ENCODE measurements at regions not wholly inside any gene's neighbourhood (a gene's known extent, or its start where the extent isn't known, plus 50 kb on each side); places are given as distances from the start of the nearest gene placed in this dataset.

DNA sequence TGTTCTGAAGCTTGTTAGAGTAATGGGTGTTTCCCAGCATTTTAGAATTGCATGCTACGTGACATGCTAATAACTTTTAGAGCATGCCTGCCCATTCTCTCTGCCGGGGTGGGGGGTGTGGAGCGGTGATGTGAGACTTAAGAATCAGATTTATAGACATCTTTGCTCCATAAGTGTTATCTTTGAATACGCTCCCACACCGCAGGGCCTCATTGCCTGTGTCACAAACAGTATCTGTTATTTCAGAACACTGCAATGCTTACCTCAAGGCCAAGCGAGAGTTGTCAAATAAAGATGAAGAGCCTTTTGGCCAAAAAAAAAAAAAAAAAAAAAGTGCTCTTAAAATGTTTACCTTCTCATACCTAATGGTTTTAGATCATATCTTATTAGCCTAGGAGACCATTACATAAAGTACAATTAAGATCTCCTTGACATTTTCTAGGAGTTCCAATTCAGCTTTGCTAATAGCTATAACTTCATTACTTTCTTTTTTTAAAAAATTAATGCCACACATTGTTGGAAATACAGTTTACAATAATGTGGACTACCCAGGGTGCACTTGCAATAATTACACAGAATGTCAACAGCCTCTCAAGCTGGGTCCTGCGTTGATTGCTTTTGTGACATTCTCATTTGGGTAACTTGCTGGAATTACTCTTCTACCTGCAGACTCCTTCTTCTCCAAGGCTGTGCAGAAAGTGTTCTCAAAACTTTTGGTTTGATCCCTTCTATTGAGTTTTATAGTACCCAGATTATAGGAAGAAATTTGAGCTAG lies 525.3 kb downstream of the KLF12 start (continued):
- TF ChIP-seq, protein P1, sequence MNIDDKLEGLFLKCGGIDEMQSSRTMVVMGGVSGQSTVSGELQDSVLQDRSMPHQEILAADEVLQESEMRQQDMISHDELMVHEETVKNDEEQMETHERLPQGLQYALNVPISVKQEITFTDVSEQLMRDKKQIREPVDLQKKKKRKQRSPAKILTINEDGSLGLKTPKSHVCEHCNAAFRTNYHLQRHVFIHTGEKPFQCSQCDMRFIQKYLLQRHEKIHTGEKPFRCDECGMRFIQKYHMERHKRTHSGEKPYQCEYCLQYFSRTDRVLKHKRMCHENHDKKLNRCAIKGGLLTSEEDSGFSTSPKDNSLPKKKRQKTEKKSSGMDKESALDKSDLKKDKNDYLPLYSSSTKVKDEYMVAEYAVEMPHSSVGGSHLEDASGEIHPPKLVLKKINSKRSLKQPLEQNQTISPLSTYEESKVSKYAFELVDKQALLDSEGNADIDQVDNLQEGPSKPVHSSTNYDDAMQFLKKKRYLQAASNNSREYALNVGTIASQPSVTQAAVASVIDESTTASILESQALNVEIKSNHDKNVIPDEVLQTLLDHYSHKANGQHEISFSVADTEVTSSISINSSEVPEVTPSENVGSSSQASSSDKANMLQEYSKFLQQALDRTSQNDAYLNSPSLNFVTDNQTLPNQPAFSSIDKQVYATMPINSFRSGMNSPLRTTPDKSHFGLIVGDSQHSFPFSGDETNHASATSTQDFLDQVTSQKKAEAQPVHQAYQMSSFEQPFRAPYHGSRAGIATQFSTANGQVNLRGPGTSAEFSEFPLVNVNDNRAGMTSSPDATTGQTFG (tag by site-specific recombination; IDR thresholded peaks at IDR 0.05; ENCODE audit: borderline replicate concordance): no peak
- TF ChIP-seq ZBTB21 (tag by site-specific recombination; IDR thresholded peaks at IDR 0.05) (no peak), ZNF114 (tag by site-specific recombination; IDR thresholded peaks at IDR 0.05) (no peak), ZNF266 (tag by site-specific recombination; IDR thresholded peaks at IDR 0.05; ENCODE audit: low read depth) (no peak), ZNF23 (tag by site-specific recombination; IDR thresholded peaks at IDR 0.05; ENCODE audit: borderline replicate concordance) (no peak), ZNF404 (tag by site-specific recombination; IDR thresholded peaks at IDR 0.05) (no peak), GLIS2 (tag by site-specific recombination; IDR thresholded peaks at IDR 0.05) (no peak), ZNF19 (tag by site-specific recombination; IDR thresholded peaks at IDR 0.05; ENCODE audit: low read depth) (no peak), ZNF596 (tag by site-specific recombination; IDR thresholded peaks at IDR 0.05) (peak; percentile 24; the same call in 1 of the 2 replicates), KLF10 (tag by site-specific recombination; IDR thresholded peaks at IDR 0.05) (no peak; the same call in 1 of the 2 replicates), ZSCAN30 (tag by site-specific recombination; IDR thresholded peaks at IDR 0.05) (no peak), ZNF707 (tag by site-specific recombination; IDR thresholded peaks at IDR 0.05) (no peak), ZNF433 (tag by site-specific recombination; IDR thresholded peaks at IDR 0.05; ENCODE audit: low read depth) (no peak), ZNF585B (tag by site-specific recombination; IDR thresholded peaks at IDR 0.05) (no peak), ZNF394 (tag by site-specific recombination; IDR thresholded peaks at IDR 0.05; ENCODE audit: borderline replicate concordance) (no peak), ZNF747 (tag by site-specific recombination; IDR thresholded peaks at IDR 0.05) (no peak), ZNF785 (tag by site-specific recombination; IDR thresholded peaks at IDR 0.05) (no peak), ZNF843 (tag by site-specific recombination; IDR thresholded peaks at IDR 0.05) (peak; percentile 66; the same call in 1 of the 2 replicates), ZNF155 (tag by site-specific recombination; IDR thresholded peaks at IDR 0.05) (no peak), ZNF660 (tag by site-specific recombination; IDR thresholded peaks at IDR 0.05) (no peak)
- TF ChIP-seq, protein P2, sequence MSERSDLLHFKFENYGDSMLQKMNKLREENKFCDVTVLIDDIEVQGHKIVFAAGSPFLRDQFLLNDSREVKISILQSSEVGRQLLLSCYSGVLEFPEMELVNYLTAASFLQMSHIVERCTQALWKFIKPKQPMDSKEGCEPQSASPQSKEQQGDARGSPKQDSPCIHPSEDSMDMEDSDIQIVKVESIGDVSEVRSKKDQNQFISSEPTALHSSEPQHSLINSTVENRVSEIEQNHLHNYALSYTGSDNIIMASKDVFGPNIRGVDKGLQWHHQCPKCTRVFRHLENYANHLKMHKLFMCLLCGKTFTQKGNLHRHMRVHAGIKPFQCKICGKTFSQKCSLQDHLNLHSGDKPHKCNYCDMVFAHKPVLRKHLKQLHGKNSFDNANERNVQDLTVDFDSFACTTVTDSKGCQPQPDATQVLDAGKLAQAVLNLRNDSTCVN (tag by site-specific recombination; optimal IDR thresholded peaks at IDR 0.05): no peak
- TF ChIP-seq, protein P3, sequence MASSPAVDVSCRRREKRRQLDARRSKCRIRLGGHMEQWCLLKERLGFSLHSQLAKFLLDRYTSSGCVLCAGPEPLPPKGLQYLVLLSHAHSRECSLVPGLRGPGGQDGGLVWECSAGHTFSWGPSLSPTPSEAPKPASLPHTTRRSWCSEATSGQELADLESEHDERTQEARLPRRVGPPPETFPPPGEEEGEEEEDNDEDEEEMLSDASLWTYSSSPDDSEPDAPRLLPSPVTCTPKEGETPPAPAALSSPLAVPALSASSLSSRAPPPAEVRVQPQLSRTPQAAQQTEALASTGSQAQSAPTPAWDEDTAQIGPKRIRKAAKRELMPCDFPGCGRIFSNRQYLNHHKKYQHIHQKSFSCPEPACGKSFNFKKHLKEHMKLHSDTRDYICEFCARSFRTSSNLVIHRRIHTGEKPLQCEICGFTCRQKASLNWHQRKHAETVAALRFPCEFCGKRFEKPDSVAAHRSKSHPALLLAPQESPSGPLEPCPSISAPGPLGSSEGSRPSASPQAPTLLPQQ (tag by site-specific recombination; IDR thresholded peaks at IDR 0.05): no peak
- TF ChIP-seq, protein P4, sequence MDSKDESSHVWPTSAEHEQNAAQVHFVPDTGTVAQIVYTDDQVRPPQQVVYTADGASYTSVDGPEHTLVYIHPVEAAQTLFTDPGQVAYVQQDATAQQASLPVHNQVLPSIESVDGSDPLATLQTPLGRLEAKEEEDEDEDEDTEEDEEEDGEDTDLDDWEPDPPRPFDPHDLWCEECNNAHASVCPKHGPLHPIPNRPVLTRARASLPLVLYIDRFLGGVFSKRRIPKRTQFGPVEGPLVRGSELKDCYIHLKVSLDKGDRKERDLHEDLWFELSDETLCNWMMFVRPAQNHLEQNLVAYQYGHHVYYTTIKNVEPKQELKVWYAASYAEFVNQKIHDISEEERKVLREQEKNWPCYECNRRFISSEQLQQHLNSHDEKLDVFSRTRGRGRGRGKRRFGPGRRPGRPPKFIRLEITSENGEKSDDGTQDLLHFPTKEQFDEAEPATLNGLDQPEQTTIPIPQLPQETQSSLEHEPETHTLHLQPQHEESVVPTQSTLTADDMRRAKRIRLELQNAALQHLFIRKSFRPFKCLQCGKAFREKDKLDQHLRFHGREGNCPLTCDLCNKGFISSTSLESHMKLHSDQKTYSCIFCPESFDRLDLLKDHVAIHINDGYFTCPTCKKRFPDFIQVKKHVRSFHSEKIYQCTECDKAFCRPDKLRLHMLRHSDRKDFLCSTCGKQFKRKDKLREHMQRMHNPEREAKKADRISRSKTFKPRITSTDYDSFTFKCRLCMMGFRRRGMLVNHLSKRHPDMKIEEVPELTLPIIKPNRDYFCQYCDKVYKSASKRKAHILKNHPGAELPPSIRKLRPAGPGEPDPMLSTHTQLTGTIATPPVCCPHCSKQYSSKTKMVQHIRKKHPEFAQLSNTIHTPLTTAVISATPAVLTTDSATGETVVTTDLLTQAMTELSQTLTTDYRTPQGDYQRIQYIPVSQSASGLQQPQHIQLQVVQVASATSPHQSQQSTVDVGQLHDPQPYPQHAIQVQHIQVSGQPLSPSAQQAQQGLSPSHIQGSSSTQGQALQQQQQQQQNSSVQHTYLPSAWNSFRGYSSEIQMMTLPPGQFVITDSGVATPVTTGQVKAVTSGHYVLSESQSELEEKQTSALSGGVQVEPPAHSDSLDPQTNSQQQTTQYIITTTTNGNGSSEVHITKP (tag by site-specific recombination; IDR thresholded peaks at IDR 0.05): no peak
- TF ChIP-seq, protein P5, sequence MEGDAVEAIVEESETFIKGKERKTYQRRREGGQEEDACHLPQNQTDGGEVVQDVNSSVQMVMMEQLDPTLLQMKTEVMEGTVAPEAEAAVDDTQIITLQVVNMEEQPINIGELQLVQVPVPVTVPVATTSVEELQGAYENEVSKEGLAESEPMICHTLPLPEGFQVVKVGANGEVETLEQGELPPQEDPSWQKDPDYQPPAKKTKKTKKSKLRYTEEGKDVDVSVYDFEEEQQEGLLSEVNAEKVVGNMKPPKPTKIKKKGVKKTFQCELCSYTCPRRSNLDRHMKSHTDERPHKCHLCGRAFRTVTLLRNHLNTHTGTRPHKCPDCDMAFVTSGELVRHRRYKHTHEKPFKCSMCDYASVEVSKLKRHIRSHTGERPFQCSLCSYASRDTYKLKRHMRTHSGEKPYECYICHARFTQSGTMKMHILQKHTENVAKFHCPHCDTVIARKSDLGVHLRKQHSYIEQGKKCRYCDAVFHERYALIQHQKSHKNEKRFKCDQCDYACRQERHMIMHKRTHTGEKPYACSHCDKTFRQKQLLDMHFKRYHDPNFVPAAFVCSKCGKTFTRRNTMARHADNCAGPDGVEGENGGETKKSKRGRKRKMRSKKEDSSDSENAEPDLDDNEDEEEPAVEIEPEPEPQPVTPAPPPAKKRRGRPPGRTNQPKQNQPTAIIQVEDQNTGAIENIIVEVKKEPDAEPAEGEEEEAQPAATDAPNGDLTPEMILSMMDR (tag by site-specific recombination; IDR thresholded peaks at IDR 0.05): no peak
- TF ChIP-seq, protein P6, sequence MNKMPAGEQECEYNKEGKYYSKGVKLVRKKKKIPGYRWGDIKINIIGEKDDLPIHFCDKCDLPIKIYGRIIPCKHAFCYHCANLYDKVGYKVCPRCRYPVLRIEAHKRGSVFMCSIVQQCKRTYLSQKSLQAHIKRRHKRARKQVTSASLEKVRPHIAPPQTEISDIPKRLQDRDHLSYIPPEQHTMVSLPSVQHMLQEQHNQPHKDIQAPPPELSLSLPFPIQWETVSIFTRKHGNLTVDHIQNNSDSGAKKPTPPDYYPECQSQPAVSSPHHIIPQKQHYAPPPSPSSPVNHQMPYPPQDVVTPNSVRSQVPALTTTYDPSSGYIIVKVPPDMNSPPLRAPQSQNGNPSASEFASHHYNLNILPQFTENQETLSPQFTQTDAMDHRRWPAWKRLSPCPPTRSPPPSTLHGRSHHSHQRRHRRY (tag by site-specific recombination; IDR thresholded peaks at IDR 0.05): no peak
- TF ChIP-seq, protein P7, sequence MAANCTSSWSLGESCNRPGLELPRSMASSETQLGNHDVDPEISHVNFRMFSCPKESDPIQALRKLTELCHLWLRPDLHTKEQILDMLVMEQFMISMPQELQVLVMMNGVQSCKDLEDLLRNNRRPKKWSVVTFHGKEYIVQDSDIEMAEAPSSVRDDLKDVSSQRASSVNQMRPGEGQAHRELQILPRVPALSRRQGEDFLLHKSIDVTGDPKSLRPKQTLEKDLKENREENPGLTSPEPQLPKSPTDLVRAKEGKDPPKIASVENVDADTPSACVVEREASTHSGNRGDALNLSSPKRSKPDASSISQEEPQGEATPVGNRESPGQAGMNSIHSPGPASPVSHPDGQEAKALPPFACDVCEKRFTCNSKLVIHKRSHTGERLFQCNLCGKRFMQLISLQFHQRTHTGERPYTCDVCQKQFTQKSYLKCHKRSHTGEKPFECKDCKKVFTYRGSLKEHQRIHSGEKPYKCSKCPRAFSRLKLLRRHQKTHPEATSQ (tag by site-specific recombination; IDR thresholded peaks at IDR 0.05): no peak

Data from HEK293 (cell line).